Epidermal melanocyte (primary cell): ENCODE measurements at regions not wholly inside any gene's neighbourhood (a gene's known extent, or its start where the extent isn't known, plus 50 kb on each side); places are given as distances from the start of the nearest gene placed in this dataset.
"Not testable (repeated sequence)": the region's sequence is repeated elsewhere in the genome, so short reads cannot be mapped to it uniquely, and the experiment has no call there.

Experiments used
- DNase-seq: peaks from one replicate; pipeline ENCODE4 v3.0.0; 2011; ENCODE audit warnings: low spot score; ENCODE audit not compliant: insufficient read length

DNA sequence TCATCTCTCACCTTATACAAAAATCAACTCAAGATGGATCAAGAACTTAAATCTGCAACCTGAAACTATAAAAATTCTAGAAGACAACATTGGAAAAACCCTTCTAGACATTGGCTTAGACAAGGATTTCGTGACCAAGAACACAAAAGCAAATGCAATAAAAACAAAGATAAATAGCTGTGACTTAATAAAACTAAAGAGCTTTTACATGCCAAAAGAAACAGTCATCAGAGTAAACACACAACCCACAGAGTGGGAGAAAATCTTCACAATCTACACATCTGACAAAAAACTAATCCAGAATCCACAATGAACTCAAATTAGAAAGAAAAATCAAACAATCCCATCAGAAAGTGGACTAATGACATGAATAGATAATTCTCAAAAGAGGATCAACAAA lies 532.4 kb downstream of the KIF20B start:
- not testable (repeated sequence) for DNase-seq

- no peak for DNase-seq
These were observed 544.2 kb downstream of the KIF20B start for GRCh38 chr10:90245623-90246022.

GRCh38 chr10:90250784-90251183 lies 549.4 kb downstream of the KIF20B start:
- not testable (repeated sequence) for DNase-seq

DNA sequence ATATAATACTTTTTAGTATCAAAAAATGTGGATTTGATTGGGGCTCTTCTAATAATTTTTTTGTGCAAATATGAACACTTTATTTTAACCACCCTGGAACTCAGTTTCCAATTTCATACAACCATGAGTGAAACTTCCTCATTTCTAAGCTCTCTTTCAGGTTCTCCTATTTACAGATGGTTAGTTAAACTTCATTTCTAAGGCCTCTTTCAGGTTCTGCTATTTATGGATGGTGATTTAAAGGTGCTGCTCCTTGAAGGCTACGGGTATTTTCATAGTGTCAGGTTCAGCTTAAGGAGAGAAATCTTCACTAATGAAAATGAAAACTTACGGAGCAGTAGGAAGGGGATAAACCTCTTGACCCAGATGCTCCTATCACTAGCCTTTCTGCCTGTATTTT lies 568.3 kb downstream of the KIF20B start:
- no peak for DNase-seq

DNA sequence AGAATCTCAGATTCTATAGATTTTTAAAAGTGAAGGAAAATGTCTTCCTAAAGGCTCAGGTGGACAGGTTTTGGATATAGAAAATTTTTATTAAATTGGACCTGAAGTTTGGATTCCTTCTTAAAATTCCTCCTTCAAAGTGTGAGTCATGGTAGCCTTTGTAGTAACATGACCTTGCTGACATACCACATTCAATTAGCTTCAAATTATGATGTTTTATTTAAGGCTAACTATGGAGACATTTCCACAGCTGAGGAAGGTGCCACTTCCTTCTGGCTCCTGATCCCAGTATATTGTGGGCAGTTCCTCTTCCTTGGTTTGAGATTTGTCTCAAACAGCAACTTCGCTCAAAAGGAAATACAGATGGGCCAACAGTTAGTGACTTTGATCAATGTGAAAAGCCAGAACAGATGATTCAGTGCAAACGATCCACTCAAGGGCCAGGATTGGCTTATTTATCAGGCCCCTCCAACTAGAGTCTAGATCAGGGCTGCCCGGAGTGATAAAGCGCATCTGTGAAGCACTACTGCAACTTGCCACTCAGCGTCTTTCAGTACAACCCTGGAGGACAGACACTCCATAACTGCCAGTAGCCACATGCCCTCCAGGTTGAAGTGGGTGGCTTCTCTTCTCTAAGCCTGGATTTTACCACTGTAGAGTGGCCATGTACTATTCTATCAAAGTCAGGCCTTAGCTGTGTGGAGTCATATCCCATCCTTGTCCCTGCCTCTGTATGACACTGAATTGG lies 573.5 kb downstream of the KIF20B start:
- DNase-seq = no peak

GRCh38 chr10:90276894-90277475 lies 575.6 kb downstream of the KIF20B start:
- no peak for DNase-seq

GRCh38 chr10:90286406-90286805 lies 571.4 kb downstream of the HTR7 start:
- DNase-seq = no peak

GRCh38 chr10:90286941-90287340 lies 570.9 kb downstream of the HTR7 start:
- no peak for DNase-seq

- DNase-seq = no peak
These were observed 569.4 kb downstream of the HTR7 start for GRCh38 chr10:90288391-90288933.

- DNase-seq = no peak
These were observed 568.8 kb downstream of the HTR7 start for GRCh38 chr10:90289037-90289436.

- DNase-seq = no peak
These were observed 564.2 kb downstream of the HTR7 start for GRCh38 chr10:90293616-90294015.

DNA sequence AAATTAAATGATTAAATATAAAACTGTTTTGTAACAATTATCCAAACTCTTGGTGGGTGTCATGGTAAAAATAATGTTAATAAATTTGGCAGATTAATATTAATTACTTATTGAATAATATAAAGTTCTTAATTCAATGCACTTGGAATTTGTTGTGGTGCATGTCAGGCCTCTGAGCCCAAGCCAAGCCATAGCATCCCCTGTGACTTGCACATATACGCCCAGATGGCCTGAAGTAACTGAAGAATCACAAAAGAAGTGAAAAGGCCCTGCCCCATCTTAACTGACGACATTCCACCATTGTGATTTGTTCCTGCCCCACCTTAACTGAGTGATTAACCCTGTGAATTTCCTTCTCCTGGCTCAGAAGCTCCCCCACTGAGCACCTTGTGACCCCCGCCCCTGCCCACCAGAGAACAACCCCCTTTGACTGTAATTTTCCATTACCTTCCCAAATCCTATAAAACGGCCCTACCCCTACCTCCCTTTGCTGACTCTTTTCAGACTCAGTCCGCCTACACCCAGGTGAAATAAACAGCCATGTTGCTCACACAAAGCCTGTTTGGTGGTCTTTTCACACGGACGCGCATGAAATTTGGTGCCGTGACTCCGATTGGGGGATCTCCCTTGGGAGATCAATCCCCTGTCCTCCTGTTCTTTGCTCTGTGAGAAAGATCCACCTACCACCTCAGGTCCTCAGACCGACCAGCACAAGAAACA lies 562.9 kb downstream of the HTR7 start:
- DNase-seq = not testable (repeated sequence)

- not testable (repeated sequence) for DNase-seq
These were observed 555.8 kb downstream of the HTR7 start for GRCh38 chr10:90302031-90302430.

DNA sequence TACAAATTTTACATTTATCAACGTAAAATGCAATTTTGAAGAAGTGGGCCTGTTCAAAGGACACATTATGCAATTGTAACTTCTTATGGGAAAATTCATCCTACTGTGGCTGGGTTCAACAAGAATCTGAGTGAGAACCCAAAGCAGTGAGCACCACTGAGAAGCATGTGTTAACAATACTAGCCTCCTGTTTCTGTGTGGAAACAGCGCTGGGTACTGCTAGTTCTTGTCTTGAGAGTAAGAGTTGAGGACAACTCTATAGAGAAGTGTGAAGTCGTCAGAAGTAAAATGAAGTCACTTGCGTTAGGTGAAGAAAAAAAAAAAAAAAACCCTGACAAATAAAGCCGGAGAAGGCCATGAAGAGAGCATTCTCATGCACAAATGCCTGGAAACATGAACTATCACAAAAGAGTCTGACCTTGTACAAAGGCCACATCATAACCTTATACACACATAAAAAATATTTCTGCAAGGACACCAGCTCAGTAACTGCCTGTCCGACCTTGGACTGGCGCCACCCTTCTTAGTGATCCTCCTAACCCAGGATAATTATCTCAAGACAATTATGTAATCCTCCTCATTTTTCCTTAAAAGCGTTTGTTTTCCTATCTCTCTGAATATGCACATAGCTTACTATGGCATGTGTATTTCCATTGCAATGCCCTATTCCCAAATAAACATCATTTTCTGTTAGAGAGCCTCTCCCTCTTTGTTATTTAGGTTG lies 554.9 kb downstream of the HTR7 start:
- DNase-seq = no peak

GRCh38 chr10:90304533-90304932 lies 553.3 kb downstream of the HTR7 start:
- no peak for DNase-seq

DNA sequence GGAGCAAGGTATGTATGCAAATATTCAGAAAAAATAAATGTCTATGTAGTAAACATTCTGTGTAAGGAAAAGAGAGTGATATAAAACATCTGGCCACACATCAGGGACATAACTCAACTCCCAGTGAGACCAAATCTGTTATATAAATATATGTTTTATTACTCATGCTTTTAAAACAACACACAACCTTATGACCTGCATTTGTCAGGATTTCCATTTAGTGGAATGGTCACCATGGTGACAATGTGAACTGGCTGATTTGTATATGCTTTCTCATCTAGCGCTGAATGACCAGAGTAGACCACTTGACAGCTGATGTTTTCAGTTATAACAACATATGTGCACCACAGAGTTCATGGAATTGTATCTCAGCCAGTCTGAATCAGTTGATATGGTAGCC lies 551.7 kb downstream of the HTR7 start:
- DNase-seq = no peak

- no peak for DNase-seq
These were observed 549.6 kb downstream of the HTR7 start for GRCh38 chr10:90308223-90308622.

GRCh38 chr10:90313576-90314325 lies 544.1 kb downstream of the HTR7 start:
- DNase-seq = no peak

GRCh38 chr10:90314718-90315117 lies 543.1 kb downstream of the HTR7 start:
- DNase-seq = no peak

DNA sequence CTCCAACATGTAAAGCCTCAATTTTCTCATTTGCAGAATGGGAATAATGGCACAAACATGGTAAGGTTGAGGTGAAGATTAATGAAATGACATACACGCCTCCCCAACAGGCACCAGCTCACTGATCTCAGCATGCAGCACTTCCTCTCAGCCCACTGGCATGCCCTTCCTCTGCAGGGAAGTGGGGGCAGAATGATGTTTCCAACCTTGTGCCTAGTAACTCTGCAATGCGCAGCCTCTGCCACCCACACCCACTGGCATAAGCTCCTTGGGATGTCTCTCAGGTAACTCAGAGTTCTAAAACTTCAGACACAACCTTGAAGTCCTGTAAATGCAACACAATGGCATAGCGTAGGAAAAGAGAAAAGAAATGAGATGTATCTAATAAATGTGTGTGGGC lies 540.7 kb downstream of the HTR7 start:
- no peak for DNase-seq

DNA sequence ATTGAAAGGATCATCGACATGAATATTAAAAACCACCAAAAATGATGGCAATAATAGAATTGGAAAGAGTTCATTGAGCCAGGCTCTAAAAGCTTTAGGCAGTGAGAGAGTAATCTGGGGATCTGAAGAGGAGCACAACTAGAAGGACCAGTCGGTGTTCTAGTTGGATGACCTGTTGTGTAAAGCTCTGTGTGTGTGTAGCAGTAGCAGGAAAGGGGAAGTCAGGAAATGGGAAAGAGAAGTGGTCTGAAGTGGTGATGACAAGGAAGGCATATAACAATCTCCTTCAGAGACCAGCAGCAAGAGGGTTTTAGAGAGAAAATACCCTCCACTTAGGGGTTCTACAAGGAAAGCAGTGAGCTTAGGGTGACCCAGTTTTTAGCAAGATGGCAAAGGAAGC lies 539.2 kb downstream of the HTR7 start:
- no peak for DNase-seq
